ENCODE measurements at regions not wholly inside any gene's neighbourhood (a gene's known extent, or its start where the extent isn't known, plus 50 kb on each side); places are given as distances from the start of the nearest gene placed in this dataset.
"Not testable (repeated sequence)": the region's sequence is repeated elsewhere in the genome, so short reads cannot be mapped to it uniquely, and the experiment has no call there.

DNA sequence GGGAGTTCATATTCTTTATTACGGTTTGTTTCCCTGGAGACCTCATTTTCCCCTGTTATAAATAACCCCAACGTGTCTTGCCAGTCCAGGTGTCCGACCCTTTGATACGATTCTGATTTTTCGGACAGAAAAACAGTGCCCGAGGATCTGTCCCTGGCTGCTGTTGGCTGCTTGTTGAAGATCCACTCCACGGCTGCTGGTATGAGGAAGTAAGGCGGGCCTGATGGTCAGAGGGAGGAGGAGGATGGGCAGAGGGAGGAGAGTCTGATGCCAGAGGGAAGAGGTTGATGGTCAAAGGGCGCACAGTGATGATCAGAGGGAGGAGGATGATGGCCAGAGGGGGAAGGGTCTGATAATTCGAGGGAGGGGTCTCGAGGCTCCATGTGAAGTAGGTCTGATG, 99.9 kb downstream of the ATP6V0E2 start:
- H3K27me3 Mint-ChIP-seq (ENCODE audit: insufficient read depth, unreplicated experiment) = peaks cover 22% of the 10 kb centered on the region
- H3K9me3 Mint-ChIP-seq (ENCODE audit: unreplicated experiment); DNase-seq; H3K4me3 ChIP-seq (ENCODE audit: low read depth, low read length); H3K4me1 ChIP-seq; H3K27ac Mint-ChIP-seq (ENCODE audit: unreplicated experiment); CTCF ChIA-PET; H3K36me3 Mint-ChIP-seq (ENCODE audit: insufficient read depth, unreplicated experiment); H3K4me3 Mint-ChIP-seq (ENCODE audit: unreplicated experiment); intact Hi-C loops (cut with micrococcal nuclease; ENCODE audit: unreplicated experiment); POLR2A ChIA-PET; H3K27me3 ChIP-seq (replicated peaks; ENCODE audit: control insufficient read depth, insufficient read depth, low read length); BruUV-seq (replicated peaks); H3K9me3 ChIP-seq; H3K36me3 ChIP-seq (ENCODE audit: control insufficient read depth, insufficient read depth, low read length); H3K4me1 Mint-ChIP-seq (ENCODE audit: low read depth, unreplicated experiment): not testable (repeated sequence)

DNA sequence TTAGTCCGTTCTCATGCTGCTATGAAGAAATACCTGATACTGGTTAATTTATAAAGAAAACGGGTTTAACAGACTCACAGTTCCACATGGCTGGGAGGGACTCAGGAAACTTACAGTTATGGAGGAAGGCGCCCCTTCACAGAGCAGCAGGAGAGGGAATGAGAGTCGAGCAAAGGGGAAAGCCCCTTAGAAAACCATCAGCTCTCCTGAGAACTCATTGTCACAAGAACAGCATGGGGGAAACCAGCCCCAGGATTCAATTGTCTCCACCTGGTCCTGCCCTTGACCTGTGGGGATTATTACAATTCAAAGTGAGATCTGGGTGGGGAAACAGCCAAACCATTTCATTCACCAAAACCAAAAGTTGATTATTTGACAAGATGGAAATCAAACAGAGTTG, 101.8 kb downstream of the ATP6V0E2 start:
- H3K4me1 ChIP-seq; POLR2A ChIA-PET; BruUV-seq (replicated peaks); H3K9me3 ChIP-seq; H3K4me3 Mint-ChIP-seq (ENCODE audit: unreplicated experiment); H3K36me3 ChIP-seq (ENCODE audit: control insufficient read depth, insufficient read depth, low read length); intact Hi-C loops (cut with micrococcal nuclease; ENCODE audit: unreplicated experiment); H3K4me1 Mint-ChIP-seq (ENCODE audit: low read depth, unreplicated experiment); DNase-seq; CTCF ChIA-PET; H3K27me3 ChIP-seq (replicated peaks; ENCODE audit: control insufficient read depth, insufficient read depth, low read length); H3K36me3 Mint-ChIP-seq (ENCODE audit: insufficient read depth, unreplicated experiment); H3K4me3 ChIP-seq (ENCODE audit: low read depth, low read length); H3K27ac Mint-ChIP-seq (ENCODE audit: unreplicated experiment); H3K9me3 Mint-ChIP-seq (ENCODE audit: unreplicated experiment): not testable (repeated sequence)
- H3K27me3 Mint-ChIP-seq (ENCODE audit: insufficient read depth, unreplicated experiment) = peaks cover 24% of the 10 kb centered on the region

- H3K36me3 Mint-ChIP-seq (ENCODE audit: insufficient read depth, unreplicated experiment); H3K4me1 Mint-ChIP-seq (ENCODE audit: low read depth, unreplicated experiment); H3K9me3 Mint-ChIP-seq (ENCODE audit: unreplicated experiment); H3K4me3 Mint-ChIP-seq (ENCODE audit: unreplicated experiment); intact Hi-C loops (cut with micrococcal nuclease; ENCODE audit: unreplicated experiment); H3K36me3 ChIP-seq (ENCODE audit: control insufficient read depth, insufficient read depth, low read length); H3K4me1 ChIP-seq; BruUV-seq (replicated peaks); CTCF ChIA-PET; H3K9me3 ChIP-seq; DNase-seq; POLR2A ChIA-PET; H3K4me3 ChIP-seq (ENCODE audit: low read depth, low read length); H3K27ac Mint-ChIP-seq (ENCODE audit: unreplicated experiment); H3K27me3 ChIP-seq (replicated peaks; ENCODE audit: control insufficient read depth, insufficient read depth, low read length): not testable (repeated sequence)
- H3K27me3 Mint-ChIP-seq (ENCODE audit: insufficient read depth, unreplicated experiment) = peaks cover 12% of the 10 kb centered on the region
These were observed 104.8 kb downstream of the ATP6V0E2 start for GRCh38 chr7:149978537-149978936.

GRCh38 chr7:149978944-149979343, 105.2 kb downstream of the ATP6V0E2 start:
- H3K27ac Mint-ChIP-seq (ENCODE audit: unreplicated experiment); H3K36me3 Mint-ChIP-seq (ENCODE audit: insufficient read depth, unreplicated experiment); H3K4me1 ChIP-seq; BruUV-seq (replicated peaks); H3K4me3 ChIP-seq (ENCODE audit: low read depth, low read length); H3K9me3 ChIP-seq; H3K27me3 ChIP-seq (replicated peaks; ENCODE audit: control insufficient read depth, insufficient read depth, low read length); H3K9me3 Mint-ChIP-seq (ENCODE audit: unreplicated experiment); DNase-seq; H3K4me1 Mint-ChIP-seq (ENCODE audit: low read depth, unreplicated experiment); intact Hi-C loops (cut with micrococcal nuclease; ENCODE audit: unreplicated experiment); H3K36me3 ChIP-seq (ENCODE audit: control insufficient read depth, insufficient read depth, low read length); CTCF ChIA-PET; POLR2A ChIA-PET; H3K4me3 Mint-ChIP-seq (ENCODE audit: unreplicated experiment): not testable (repeated sequence)
- peaks cover 12% of the 10 kb centered on the region for H3K27me3 Mint-ChIP-seq (ENCODE audit: insufficient read depth, unreplicated experiment)

GRCh38 chr7:149982537-149983112, 108.9 kb downstream of the ATP6V0E2 start:
- H3K27me3 Mint-ChIP-seq (ENCODE audit: insufficient read depth, unreplicated experiment); intact Hi-C loops (cut with micrococcal nuclease; ENCODE audit: unreplicated experiment); H3K36me3 Mint-ChIP-seq (ENCODE audit: insufficient read depth, unreplicated experiment); CTCF ChIA-PET; H3K9me3 ChIP-seq; BruUV-seq (replicated peaks); DNase-seq; H3K27me3 ChIP-seq (replicated peaks; ENCODE audit: control insufficient read depth, insufficient read depth, low read length); H3K4me3 Mint-ChIP-seq (ENCODE audit: unreplicated experiment); H3K36me3 ChIP-seq (ENCODE audit: control insufficient read depth, insufficient read depth, low read length); H3K9me3 Mint-ChIP-seq (ENCODE audit: unreplicated experiment); H3K4me3 ChIP-seq (ENCODE audit: low read depth, low read length); POLR2A ChIA-PET; H3K27ac Mint-ChIP-seq (ENCODE audit: unreplicated experiment); H3K4me1 ChIP-seq; H3K4me1 Mint-ChIP-seq (ENCODE audit: low read depth, unreplicated experiment): not testable (repeated sequence)

- DNase-seq; H3K27me3 ChIP-seq (replicated peaks; ENCODE audit: control insufficient read depth, insufficient read depth, low read length); BruUV-seq (replicated peaks); H3K36me3 ChIP-seq (ENCODE audit: control insufficient read depth, insufficient read depth, low read length); H3K4me3 Mint-ChIP-seq (ENCODE audit: unreplicated experiment); H3K4me1 Mint-ChIP-seq (ENCODE audit: low read depth, unreplicated experiment); H3K4me1 ChIP-seq; H3K27me3 Mint-ChIP-seq (ENCODE audit: insufficient read depth, unreplicated experiment); intact Hi-C loops (cut with micrococcal nuclease; ENCODE audit: unreplicated experiment); H3K36me3 Mint-ChIP-seq (ENCODE audit: insufficient read depth, unreplicated experiment); H3K27ac Mint-ChIP-seq (ENCODE audit: unreplicated experiment); H3K9me3 ChIP-seq; POLR2A ChIA-PET; H3K9me3 Mint-ChIP-seq (ENCODE audit: unreplicated experiment); CTCF ChIA-PET; H3K4me3 ChIP-seq (ENCODE audit: low read depth, low read length): not testable (repeated sequence)
These were observed 113.1 kb downstream of the ATP6V0E2 start for GRCh38 chr7:149986866-149987265.

- H3K27me3 Mint-ChIP-seq (ENCODE audit: insufficient read depth, unreplicated experiment); H3K9me3 ChIP-seq; H3K36me3 Mint-ChIP-seq (ENCODE audit: insufficient read depth, unreplicated experiment); H3K36me3 ChIP-seq (ENCODE audit: control insufficient read depth, insufficient read depth, low read length); H3K4me1 ChIP-seq; DNase-seq; BruUV-seq (replicated peaks); CTCF ChIA-PET; POLR2A ChIA-PET; intact Hi-C loops (cut with micrococcal nuclease; ENCODE audit: unreplicated experiment); H3K4me1 Mint-ChIP-seq (ENCODE audit: low read depth, unreplicated experiment); H3K27me3 ChIP-seq (replicated peaks; ENCODE audit: control insufficient read depth, insufficient read depth, low read length); H3K4me3 ChIP-seq (ENCODE audit: low read depth, low read length); H3K4me3 Mint-ChIP-seq (ENCODE audit: unreplicated experiment); H3K9me3 Mint-ChIP-seq (ENCODE audit: unreplicated experiment); H3K27ac Mint-ChIP-seq (ENCODE audit: unreplicated experiment): not testable (repeated sequence)
These were observed 118.0 kb downstream of the ATP6V0E2 start for GRCh38 chr7:149991652-149992302.

Data from Caco-2 (cell line).